Ovary (tissue), 7 donors: ENCODE measurements at regions not wholly inside any gene's neighbourhood (a gene's known extent, or its start where the extent isn't known, plus 50 kb on each side); places are given as distances from the start of the nearest gene placed in this dataset.

Experiments used
- DNase-seq, 5 donors: peaks; one replicate each; pipeline ENCODE4 v3.0.0-alpha.2; 2019 to 2020
- H3K27ac ChIP-seq, 2 donors: fragments of 200-600 bp; one replicate each; pipeline versions ENCODE4 v1.5.1 to v1.8.0; 2019 to 2022
- H3K27me3 ChIP-seq: fragments of 200-600 bp; one replicate; pipeline ENCODE4 v1.8.0; 2022
- H3K36me3 ChIP-seq: fragments of 200-600 bp; sonication (generic); one replicate; pipeline ENCODE4 v1.5.1; 2019
- H3K4me1 ChIP-seq: one replicate; pipeline ENCODE4 v1.8.1; 2013; ENCODE audit warnings: mild to moderate bottlenecking, moderate library complexity; ENCODE audit not compliant: insufficient read depth
- H3K4me3 ChIP-seq: fragments of 200-600 bp; sonication (generic); one replicate; pipeline ENCODE4 v1.5.1; 2017
- H3K9me3 ChIP-seq, 2 donors: fragments of 200-600 bp in 1 of 2; sonication (generic) in 1 of 2; one replicate each; pipeline versions ENCODE4 v1.5.1 to v1.8.1; 2013 to 2019; ENCODE audit warnings: mild to moderate bottlenecking in 1 of 2, moderate library complexity in 1 of 2
- CTCF ChIP-seq, 3 donors: fragments of 450-650 bp in 2 of 3; fragments of 200-600 bp in 1 of 3; IDR thresholded peaks; one replicate each; pipeline versions ENCODE4 v1.5.1 to v1.8.0; 2016 to 2022; ENCODE audit warnings: antibody characterized with exemption in 3 of 3, mild to moderate bottlenecking in 1 of 3
- EP300 ChIP-seq: sonication (generic); formaldehyde crosslinking; IDR thresholded peaks from one replicate; pipeline ENCODE4 v1.6.1; 2017; ENCODE audit warnings: antibody characterized with exemption
- POLR2A ChIP-seq: fragments of 450-650 bp; IDR thresholded peaks from one replicate; pipeline ENCODE4 v1.6.1; 2017; ENCODE audit warnings: antibody characterized with exemption, mild to moderate bottlenecking, moderate library complexity
- WGBS, 3 donors: extraction: QIAGEN DNeasy Blood & Tissue Kit in 1 of 3; methylation state at CpG; one replicate each; pipeline versions ENCODE4 v1.1.5 to v1.1.7; 2013 to 2017; 5-methylcytosine and 5-hydroxymethylcytosine counted together
- intact Hi-C, 4 donors: fragments of 100-400 bp; cut with DNase I; formaldehyde crosslinking; loops; one replicate each; pipeline versions ENCODE4 v1.11.0 to v1.15.1; 2022 to 2023
- donor health status: DM: no; HTN: no; CAD: no; lungs with moderate emphysema.
- donor health status: DM: no; HTN: no; CAD: no.
- donor health status: Bipolar disorder and iron deficiency.
- donor health status: DM: no; HTN: no; CAD: no.
- donor health status: DM: yes; HTN: yes; CAD: no.

- intact Hi-C loops = no loop called here
- DNase-seq = peak in 1 of 5 donors; percentile 3
- Histone ChIP-seq H3K4me1 (no peaks in the 10 kb centered on the region), H3K36me3 (no peaks in the 10 kb centered on the region), H3K4me3 (no peak overlapping the region), H3K9me3 (peaks cover 0 to 4% of the 10 kb centered on the region in 2 donors), H3K27ac (no peak overlapping the region), H3K27me3 (no peaks in the 10 kb centered on the region)
- 75 to 77% (median 77%) methylated on average over 10 of the region's 10 CpGs for WGBS, 3 donors
- TF ChIP-seq EP300 (no peak), POLR2A (no peak), CTCF (IDR thresholded peaks at IDR 0.05) (no peak)
Observed at GRCh38 chr9:134995792-134996120, 78.0 kb upstream of the FCN1 start.

- 86 to 88% (median 87%) methylated on average over 24 of the region's 24 CpGs for WGBS, 3 donors
- Histone ChIP-seq H3K4me3 (no peak overlapping the region), H3K27me3 (no peaks in the 10 kb centered on the region), H3K36me3 (no peaks in the 10 kb centered on the region), H3K4me1 (no peaks in the 10 kb centered on the region), H3K9me3 (peaks cover 0 to 4% of the 10 kb centered on the region in 2 donors), H3K27ac (no peak overlapping the region)
- intact Hi-C loops = no loop called here
- DNase-seq = peak in 1 of 5 donors; percentile 23
- no peak for TF ChIP-seq CTCF (IDR thresholded peaks at IDR 0.05)
- TF ChIP-seq POLR2A = no peak
- TF ChIP-seq EP300 = no peak
Observed at GRCh38 chr9:134996591-134997530, 79.1 kb upstream of the FCN1 start.

- no peak overlapping the region for H3K27ac ChIP-seq
- DNase-seq = no peak
- H3K4me3 ChIP-seq = no peak overlapping the region
- peaks cover 0 to 4% of the 10 kb centered on the region in 2 donors for H3K9me3 ChIP-seq
- H3K27me3 ChIP-seq = no peaks in the 10 kb centered on the region
- H3K4me1 ChIP-seq = no peaks in the 10 kb centered on the region
- WGBS, 3 donors = 50 to 56% (median 56%) methylated on average over 2 of the region's 2 CpGs
- TF ChIP-seq POLR2A = no peak
- no peak for TF ChIP-seq EP300
- no peak for TF ChIP-seq CTCF (IDR thresholded peaks at IDR 0.05)
- H3K36me3 ChIP-seq = no peaks in the 10 kb centered on the region
- intact Hi-C loops = no loop called here
Observed at GRCh38 chr9:135000647-135001245, 83.0 kb upstream of the FCN1 start.

- Histone ChIP-seq H3K4me3 (no peak overlapping the region), H3K4me1 (no peaks in the 10 kb centered on the region), H3K9me3 (peaks cover 0 to 4% of the 10 kb centered on the region in 2 donors), H3K36me3 (no peaks in the 10 kb centered on the region), H3K27ac (no peak overlapping the region), H3K27me3 (no peaks in the 10 kb centered on the region)
- DNase-seq = no peak
- intact Hi-C loops = no loop called here
- WGBS, 3 donors = 80 to 84% (median 83%) methylated on average over 2 of the region's 2 CpGs
- TF ChIP-seq POLR2A = no peak
- TF ChIP-seq CTCF (IDR thresholded peaks at IDR 0.05) = no peak
- no peak for TF ChIP-seq EP300
Observed at GRCh38 chr9:135001526-135001925, 83.8 kb upstream of the FCN1 start.
